ENCODE measurements at regions not wholly inside any gene's neighbourhood (a gene's known extent, or its start where the extent isn't known, plus 50 kb on each side); places are given as distances from the start of the nearest gene placed in this dataset.

DNA sequence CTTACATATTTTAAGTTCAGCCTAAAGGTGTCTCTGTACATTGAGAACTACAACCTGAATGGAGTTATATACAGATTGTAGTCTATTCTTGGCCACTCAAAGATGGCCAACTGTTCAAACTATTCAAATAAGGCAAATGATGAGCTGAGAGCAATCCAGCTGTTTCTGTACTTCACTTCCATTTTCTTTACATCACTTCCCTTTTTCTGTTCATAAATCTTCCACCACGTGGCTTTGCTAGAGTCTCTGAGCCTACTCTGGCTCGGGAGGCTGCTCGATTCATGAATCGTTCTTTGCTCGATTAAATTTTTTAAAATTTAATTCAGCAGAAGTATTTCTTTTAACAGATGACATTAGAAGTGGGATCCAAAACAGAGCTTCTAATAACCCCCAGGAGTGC is 879.7 kb downstream of the GALC start:
- TF ChIP-seq, protein P1, sequence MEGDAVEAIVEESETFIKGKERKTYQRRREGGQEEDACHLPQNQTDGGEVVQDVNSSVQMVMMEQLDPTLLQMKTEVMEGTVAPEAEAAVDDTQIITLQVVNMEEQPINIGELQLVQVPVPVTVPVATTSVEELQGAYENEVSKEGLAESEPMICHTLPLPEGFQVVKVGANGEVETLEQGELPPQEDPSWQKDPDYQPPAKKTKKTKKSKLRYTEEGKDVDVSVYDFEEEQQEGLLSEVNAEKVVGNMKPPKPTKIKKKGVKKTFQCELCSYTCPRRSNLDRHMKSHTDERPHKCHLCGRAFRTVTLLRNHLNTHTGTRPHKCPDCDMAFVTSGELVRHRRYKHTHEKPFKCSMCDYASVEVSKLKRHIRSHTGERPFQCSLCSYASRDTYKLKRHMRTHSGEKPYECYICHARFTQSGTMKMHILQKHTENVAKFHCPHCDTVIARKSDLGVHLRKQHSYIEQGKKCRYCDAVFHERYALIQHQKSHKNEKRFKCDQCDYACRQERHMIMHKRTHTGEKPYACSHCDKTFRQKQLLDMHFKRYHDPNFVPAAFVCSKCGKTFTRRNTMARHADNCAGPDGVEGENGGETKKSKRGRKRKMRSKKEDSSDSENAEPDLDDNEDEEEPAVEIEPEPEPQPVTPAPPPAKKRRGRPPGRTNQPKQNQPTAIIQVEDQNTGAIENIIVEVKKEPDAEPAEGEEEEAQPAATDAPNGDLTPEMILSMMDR (IDR thresholded peaks at IDR 0.05; ENCODE audit: poor library complexity), result no peak
- no peak for TF ChIP-seq EZH2phosphoT487 (IDR thresholded peaks at IDR 0.05; ENCODE audit: low read depth, severe bottlenecking, unreplicated experiment)
- TF ChIP-seq EZH2 (IDR thresholded peaks at IDR 0.05; ENCODE audit: borderline replicate concordance), result no peak

All from hepatocyte (in vitro differentiated cells).